ENCODE measurements at regions not wholly inside any gene's neighbourhood (a gene's known extent, or its start where the extent isn't known, plus 50 kb on each side); places are given as distances from the start of the nearest gene placed in this dataset.

DNA sequence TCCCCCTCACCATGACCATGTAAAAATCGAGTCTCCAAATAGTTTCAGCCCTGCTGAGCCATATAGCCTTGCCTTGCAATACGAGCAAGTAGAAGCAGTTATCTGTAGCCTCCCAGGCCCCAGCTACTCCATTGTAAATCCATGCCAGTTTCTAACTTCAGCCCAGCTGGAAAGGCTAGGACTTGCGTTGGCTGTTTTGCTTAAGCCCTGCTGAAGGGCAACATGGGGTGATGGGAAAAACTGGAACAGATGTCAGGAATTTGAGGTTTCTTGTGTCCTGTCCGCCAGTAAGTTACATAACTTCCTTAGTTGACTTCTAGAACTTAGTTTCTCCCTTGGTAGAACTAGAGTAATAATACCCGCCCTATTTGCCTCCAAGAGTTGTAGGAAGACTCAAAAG is 216.0 kb upstream of the SERP2 start (continued):
- no peak for TF ChIP-seq CHD7 (IDR thresholded peaks at IDR 0.05; ENCODE audit: insufficient replicate concordance, low read length)
- TF ChIP-seq, protein P1, sequence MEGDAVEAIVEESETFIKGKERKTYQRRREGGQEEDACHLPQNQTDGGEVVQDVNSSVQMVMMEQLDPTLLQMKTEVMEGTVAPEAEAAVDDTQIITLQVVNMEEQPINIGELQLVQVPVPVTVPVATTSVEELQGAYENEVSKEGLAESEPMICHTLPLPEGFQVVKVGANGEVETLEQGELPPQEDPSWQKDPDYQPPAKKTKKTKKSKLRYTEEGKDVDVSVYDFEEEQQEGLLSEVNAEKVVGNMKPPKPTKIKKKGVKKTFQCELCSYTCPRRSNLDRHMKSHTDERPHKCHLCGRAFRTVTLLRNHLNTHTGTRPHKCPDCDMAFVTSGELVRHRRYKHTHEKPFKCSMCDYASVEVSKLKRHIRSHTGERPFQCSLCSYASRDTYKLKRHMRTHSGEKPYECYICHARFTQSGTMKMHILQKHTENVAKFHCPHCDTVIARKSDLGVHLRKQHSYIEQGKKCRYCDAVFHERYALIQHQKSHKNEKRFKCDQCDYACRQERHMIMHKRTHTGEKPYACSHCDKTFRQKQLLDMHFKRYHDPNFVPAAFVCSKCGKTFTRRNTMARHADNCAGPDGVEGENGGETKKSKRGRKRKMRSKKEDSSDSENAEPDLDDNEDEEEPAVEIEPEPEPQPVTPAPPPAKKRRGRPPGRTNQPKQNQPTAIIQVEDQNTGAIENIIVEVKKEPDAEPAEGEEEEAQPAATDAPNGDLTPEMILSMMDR (IDR thresholded peaks at IDR 0.05; ENCODE audit: control extremely low read depth in 1 of 3, insufficient read depth in 1 of 3, low read depth in 1 of 3, low read length in 3 of 3), result no peak
- TF ChIP-seq SRF (IDR thresholded peaks at IDR 0.05; ENCODE audit: low read depth, low read length), result no peak
- no peak for TF ChIP-seq EZH2 (IDR thresholded peaks at IDR 0.05; ENCODE audit: low read depth, low read length, severe bottlenecking)
